ENCODE measurements at regions not wholly inside any gene's neighbourhood (a gene's known extent, or its start where the extent isn't known, plus 50 kb on each side); places are given as distances from the start of the nearest gene placed in this dataset.

DNA sequence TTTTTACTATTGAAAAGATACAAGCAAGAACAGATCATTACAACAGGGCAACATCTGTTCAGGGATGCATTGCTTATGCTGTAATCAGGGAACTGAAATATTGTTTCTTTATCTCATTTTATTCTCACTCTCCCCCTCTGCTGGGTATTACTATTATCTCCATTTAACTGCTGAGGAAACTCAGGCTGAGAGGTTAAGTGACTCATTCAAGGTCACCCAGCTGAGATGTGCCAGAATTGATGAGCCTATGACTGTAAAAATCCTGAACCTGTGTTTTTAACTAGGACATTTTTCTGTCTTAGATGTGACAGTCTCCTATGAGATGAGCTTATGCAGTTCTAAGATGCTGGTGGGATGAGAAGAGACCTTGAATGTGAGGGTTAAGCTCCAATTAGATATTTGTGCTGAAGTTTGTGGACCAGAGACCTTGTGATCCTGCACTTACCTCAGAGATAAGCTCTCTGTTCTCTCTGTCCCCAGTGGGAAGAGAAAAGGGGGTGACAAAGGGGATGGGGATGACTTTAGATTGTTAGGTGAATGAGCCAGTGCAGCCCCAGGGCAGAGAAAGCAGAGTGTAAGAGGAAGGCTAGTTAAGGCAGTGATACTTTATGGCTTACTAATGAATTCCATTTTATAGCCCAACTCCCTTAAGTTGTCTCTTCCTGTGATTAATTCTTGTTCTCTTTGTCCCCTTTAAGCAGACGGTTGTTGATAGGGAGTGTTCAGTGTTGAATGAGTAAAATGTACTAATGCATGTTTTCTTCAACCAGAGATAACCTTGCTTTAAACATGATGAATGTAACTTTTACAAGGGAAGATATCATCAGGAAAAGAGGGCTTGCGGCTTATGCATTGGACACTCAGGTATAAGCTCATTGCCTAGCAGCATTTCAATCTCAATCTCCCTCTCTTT is 111.4 kb downstream of the HLX start:
- no peaks in the 10 kb centered on the region for H3K27me3 ChIP-seq
- no peaks in the 10 kb centered on the region for H3K9me3 ChIP-seq
- H3K4me3 ChIP-seq (ENCODE audit: low read depth, low read length), result no peak overlapping the region
- peak; percentile 20 for DNase-seq
- peaks cover 13% of the 10 kb centered on the region for H3K4me1 ChIP-seq
- TF ChIP-seq, protein P1, sequence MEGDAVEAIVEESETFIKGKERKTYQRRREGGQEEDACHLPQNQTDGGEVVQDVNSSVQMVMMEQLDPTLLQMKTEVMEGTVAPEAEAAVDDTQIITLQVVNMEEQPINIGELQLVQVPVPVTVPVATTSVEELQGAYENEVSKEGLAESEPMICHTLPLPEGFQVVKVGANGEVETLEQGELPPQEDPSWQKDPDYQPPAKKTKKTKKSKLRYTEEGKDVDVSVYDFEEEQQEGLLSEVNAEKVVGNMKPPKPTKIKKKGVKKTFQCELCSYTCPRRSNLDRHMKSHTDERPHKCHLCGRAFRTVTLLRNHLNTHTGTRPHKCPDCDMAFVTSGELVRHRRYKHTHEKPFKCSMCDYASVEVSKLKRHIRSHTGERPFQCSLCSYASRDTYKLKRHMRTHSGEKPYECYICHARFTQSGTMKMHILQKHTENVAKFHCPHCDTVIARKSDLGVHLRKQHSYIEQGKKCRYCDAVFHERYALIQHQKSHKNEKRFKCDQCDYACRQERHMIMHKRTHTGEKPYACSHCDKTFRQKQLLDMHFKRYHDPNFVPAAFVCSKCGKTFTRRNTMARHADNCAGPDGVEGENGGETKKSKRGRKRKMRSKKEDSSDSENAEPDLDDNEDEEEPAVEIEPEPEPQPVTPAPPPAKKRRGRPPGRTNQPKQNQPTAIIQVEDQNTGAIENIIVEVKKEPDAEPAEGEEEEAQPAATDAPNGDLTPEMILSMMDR (IDR thresholded peaks at IDR 0.05; ENCODE audit: low read depth, low read length), result peak; percentile 29; the same call in 1 of the 2 replicates
- H3K36me3 ChIP-seq, result no peaks in the 10 kb centered on the region

DNA sequence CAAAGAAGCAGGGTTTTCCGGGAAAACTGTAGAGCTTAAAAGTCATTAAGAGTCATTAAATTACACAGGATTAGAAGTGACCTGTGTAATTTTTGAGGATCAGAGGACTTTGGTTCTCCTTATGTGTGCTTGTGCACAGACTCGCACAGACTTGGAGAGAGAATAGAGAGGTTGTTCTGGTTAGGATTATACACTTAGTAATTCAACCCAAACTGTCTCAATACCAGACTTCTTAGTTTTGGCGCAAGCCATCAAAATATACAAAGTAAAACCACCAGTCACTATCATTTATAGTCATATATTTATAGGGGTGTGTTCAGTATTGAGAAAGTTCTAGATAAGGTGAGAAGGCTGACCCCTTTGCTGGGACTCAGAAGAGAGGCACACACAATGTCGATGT is 112.3 kb downstream of the HLX start:
- peaks cover 13% of the 10 kb centered on the region for H3K4me1 ChIP-seq
- H3K4me3 ChIP-seq (ENCODE audit: low read depth, low read length), result no peak overlapping the region
- H3K27me3 ChIP-seq, result no peaks in the 10 kb centered on the region
- no peaks in the 10 kb centered on the region for H3K9me3 ChIP-seq
- no peaks in the 10 kb centered on the region for H3K36me3 ChIP-seq
- TF ChIP-seq, protein P1 (IDR thresholded peaks at IDR 0.05; ENCODE audit: low read depth, low read length), result no peak
- no peak for DNase-seq

DNA sequence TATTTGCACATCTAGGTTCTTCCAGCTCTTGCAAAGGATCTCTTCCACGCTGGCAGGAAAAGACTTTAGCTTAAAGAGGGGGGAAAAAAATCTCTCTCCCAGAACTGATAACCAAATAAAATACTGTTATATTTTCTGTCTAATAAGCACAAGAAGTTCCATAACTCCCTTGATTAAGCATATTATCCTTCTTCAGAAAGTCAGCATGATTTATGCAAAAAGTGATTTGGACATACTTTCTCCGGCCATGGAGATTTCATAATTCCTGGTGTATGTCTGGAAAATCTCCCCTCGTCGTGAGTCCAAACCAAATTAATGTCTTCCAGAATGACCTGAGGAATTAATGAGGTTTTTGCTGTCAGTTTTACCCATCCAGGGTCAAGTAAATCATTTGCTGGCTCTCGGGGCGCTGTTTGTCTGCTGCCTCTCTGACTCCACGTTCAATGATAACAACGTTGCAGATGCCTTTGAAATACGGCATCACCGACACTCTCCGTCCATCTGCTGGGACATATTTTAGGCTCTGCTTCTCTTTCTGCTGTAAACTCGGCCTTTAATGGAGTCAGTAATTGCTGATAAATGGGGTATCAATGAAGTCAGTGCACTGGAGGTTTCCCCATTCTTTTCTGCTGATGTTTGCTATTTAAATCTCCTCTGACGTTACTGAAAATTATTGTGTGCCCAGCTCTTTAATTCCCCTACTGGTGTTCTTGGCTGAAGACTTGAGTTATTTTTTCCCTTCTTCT is 112.9 kb downstream of the HLX start:
- Histone ChIP-seq H3K9me3 (no peaks in the 10 kb centered on the region), H3K4me3 (ENCODE audit: low read depth, low read length) (peak overlapping the region; percentile 48), H3K36me3 (no peaks in the 10 kb centered on the region), H3K27me3 (no peaks in the 10 kb centered on the region), H3K4me1 (peaks cover 13% of the 10 kb centered on the region)
- TF ChIP-seq, protein P1 (IDR thresholded peaks at IDR 0.05; ENCODE audit: low read depth, low read length), result no peak
- peak; percentile 51 for DNase-seq

DNA sequence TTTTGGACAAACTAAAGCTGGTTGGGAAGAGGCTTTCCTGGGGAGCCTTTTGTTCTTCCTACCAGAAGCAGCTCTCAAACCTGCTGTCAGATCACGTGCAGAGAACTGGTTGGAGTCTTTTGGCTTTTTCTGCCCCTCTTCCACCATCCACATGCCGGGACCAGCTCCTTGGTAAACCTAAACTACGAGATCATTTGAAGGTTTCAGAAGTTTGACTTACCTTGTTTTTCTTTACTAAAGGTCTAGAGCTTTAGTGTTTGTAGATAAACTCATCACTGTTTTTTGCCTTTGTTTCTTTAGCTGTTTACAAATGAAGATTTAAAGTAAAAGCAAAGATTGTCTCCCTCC is 113.4 kb downstream of the HLX start:
- H3K27me3 ChIP-seq, result no peaks in the 10 kb centered on the region
- peak overlapping the region; percentile 48 for H3K4me3 ChIP-seq (ENCODE audit: low read depth, low read length)
- TF ChIP-seq, protein P1 (IDR thresholded peaks at IDR 0.05; ENCODE audit: low read depth, low read length), result no peak
- H3K9me3 ChIP-seq, result no peaks in the 10 kb centered on the region
- no peak for DNase-seq
- no peaks in the 10 kb centered on the region for H3K36me3 ChIP-seq
- H3K4me1 ChIP-seq, result peaks cover 13% of the 10 kb centered on the region

DNA sequence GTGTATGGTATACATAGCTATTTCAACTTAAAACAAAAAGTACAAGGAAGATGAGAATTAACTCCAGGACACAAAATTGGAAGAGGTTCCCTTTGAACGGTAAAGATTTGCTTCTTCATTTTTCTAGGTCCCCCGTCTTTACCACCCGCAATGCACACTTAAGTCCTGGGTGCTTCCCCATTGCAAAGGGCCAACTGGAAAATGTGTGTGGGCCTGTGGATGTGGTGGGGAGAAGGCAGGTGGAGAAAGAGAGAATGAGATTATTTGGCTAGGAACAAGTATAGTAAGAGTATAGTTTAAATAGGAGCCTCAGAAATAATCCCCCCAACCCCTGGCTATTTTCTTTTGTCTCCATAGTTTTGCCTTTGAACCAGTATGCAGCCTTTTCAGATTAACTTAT is 115.4 kb downstream of the HLX start:
- Histone ChIP-seq H3K27me3 (no peaks in the 10 kb centered on the region), H3K4me1 (peaks cover 13% of the 10 kb centered on the region), H3K4me3 (ENCODE audit: low read depth, low read length) (no peak overlapping the region), H3K9me3 (no peaks in the 10 kb centered on the region), H3K36me3 (no peaks in the 10 kb centered on the region)
- no peak for DNase-seq
- TF ChIP-seq, protein P1 (IDR thresholded peaks at IDR 0.05; ENCODE audit: low read depth, low read length), result no peak

DNA sequence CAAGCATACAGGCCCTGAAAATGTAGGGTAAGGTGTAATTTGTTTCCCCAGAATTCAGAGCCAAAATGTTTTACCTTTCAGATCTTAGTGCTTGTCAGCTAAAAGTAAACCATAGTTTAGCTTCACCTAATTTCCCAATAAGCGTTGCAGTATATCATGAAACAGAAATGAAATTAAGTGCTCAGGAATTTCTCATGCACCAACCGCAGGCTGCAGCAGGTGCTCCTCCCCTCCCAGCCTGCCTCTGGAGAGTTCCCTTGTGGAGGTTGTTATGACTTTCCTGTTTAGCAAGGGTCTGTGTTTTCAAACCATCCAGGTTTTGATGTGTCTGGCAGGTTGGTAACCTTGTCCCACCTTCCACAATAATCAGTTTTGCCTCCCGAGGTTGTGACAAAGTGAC is 118.5 kb downstream of the HLX start:
- no peak for DNase-seq
- Histone ChIP-seq H3K36me3 (no peaks in the 10 kb centered on the region), H3K4me1 (no peaks in the 10 kb centered on the region), H3K4me3 (ENCODE audit: low read depth, low read length) (no peak overlapping the region), H3K27me3 (no peaks in the 10 kb centered on the region), H3K9me3 (no peaks in the 10 kb centered on the region)
- TF ChIP-seq, protein P1 (IDR thresholded peaks at IDR 0.05; ENCODE audit: low read depth, low read length), result no peak
